Ectodermal cell (in vitro differentiated cells): ENCODE measurements at regions not wholly inside any gene's neighbourhood (a gene's known extent, or its start where the extent isn't known, plus 50 kb on each side); places are given as distances from the start of the nearest gene placed in this dataset.
A peak's percentile ranks its signal among the peaks of the same experiment; 100 is the strongest.
"Not testable (repeated sequence)": the region's sequence is repeated elsewhere in the genome, so short reads cannot be mapped to it uniquely, and the experiment has no call there.

ENCODE experiments used
- H3K27ac ChIP-seq: 2 replicates; pipeline ENCODE4 v1.7.0; 2013; ENCODE audit warnings: mild to moderate bottlenecking, low read depth, low read length; ENCODE audit not compliant: insufficient read depth, poor library complexity, severe bottlenecking
- H3K27me3 ChIP-seq: 2 replicates; pipeline ENCODE4 v1.7.0; 2013; ENCODE audit warnings: mild to moderate bottlenecking, low read length; ENCODE audit not compliant: insufficient read depth, control insufficient read depth, poor library complexity, severe bottlenecking
- H3K36me3 ChIP-seq: one replicate; pipeline ENCODE4 v1.7.0; 2013; ENCODE audit warnings: low read length; ENCODE audit not compliant: control insufficient read depth, insufficient read depth
- H3K4me1 ChIP-seq: one replicate; pipeline ENCODE4 v1.7.0; 2013; ENCODE audit warnings: low read length; ENCODE audit not compliant: control insufficient read depth, insufficient read depth
- H3K4me3 ChIP-seq: 2 replicates; pipeline ENCODE4 v1.7.0; 2013; ENCODE audit warnings: low read depth, low read length, control low read depth; ENCODE audit not compliant: insufficient read depth
- H3K9me3 ChIP-seq: 2 replicates; pipeline ENCODE4 v1.7.0; 2013; ENCODE audit warnings: mild to moderate bottlenecking, low read length, moderate library complexity; ENCODE audit not compliant: control insufficient read depth
- WGBS, 2 experiments: methylation state at CpG; one replicate each; pipeline ENCODE4 v1.1.7; 2013; ENCODE audit warnings: missing lambda C conversion rate in 2 of 2; 5-methylcytosine and 5-hydroxymethylcytosine counted together

DNA sequence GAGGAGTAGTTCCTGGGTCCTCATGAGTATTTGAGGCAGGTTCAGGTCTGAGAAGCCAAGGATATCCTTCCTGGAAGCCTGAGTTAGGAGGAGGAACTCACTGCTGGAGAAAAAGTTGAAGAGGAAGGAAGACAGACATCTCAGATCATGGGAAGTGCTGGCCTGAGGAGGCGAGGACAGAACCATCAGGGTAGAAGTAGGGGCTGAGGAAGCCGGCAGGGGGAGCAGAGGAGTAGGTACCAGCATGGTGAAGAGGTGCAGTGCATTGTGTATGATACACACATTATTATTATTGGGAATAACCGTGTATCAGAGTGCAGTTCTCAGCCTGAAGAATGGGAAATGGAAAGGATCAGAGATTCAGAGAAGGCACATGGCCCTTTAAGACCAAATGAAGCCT lies 103.2 kb upstream of the PRB2 start:
- H3K27me3 ChIP-seq, result peaks cover 44% of the 10 kb centered on the region
- not testable (repeated sequence) for H3K27ac ChIP-seq, H3K4me3 ChIP-seq, H3K4me1 ChIP-seq, H3K36me3 ChIP-seq, H3K9me3 ChIP-seq
- WGBS, 2 experiments, result 51 to 57% methylated on average over 3 of the region's 3 CpGs

DNA sequence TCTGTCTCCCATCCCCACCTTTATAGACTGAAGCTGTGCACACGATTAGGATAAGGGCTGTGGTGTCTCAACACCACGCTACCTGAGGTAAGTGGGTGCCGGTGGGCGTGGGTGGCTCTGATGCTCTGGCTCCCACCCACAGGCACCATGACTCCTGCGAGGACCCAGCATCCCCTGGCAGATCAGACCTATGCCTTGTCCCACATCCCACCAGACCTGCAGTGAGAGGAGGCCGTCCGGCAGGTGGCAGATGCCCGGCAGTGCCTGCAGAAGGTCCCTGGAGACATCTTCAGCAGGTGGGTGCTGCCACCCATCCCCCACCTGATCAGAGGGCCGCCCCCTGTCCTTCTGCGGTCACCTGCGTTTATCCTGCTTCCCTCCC lies 104.4 kb upstream of the PRB2 start:
- WGBS, 2 experiments, result 66 to 71% methylated on average over 11 of the region's 11 CpGs
- H3K4me3 ChIP-seq, result no peak overlapping the region
- no peaks in the 10 kb centered on the region for H3K36me3 ChIP-seq
- no peaks in the 10 kb centered on the region for H3K9me3 ChIP-seq
- no peak overlapping the region for H3K27ac ChIP-seq
- peaks cover 4% of the 10 kb centered on the region for H3K4me1 ChIP-seq
- peaks cover 44% of the 10 kb centered on the region for H3K27me3 ChIP-seq

DNA sequence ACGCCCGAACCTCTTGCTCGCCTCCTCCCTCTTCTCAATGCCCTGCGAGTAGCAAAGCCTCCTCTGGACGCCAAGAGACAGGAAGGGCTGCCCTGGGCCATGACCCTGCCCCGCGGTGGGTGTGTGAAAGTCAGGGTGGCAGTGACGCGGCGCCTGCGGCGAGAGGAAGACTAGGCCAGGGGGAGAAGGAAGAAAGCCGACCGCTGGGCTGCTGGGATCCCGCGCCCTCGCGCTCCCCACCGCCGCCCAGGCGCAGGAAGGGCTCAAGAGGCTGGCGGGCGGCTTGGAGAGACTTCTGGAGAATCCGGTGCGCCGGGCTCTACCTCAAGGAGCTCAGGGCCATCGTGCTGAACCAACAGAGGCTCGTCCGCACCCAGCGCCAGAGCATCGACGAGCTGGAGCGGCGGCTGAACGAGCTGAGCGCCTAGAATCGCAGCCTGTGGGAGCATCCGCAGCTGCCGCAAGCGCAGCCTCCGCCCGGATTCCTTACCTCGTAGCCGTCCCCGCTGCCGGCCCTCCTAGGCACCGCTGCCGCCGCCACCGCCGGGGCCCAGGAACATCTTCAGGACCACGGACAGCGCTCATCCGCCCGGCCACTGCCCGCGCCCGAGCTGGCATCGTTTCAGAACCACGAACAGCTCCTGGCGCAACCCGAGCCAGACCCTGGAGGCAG lies 105.0 kb upstream of the PRB2 start:
- H3K9me3 ChIP-seq, result no peaks in the 10 kb centered on the region
- peaks cover 44% of the 10 kb centered on the region for H3K27me3 ChIP-seq
- peak overlapping the region; percentile 23 for H3K4me3 ChIP-seq
- WGBS, 2 experiments, result 3 to 4% methylated on average over 62 of the region's 62 CpGs
- H3K36me3 ChIP-seq, result no peaks in the 10 kb centered on the region
- no peak overlapping the region for H3K27ac ChIP-seq
- H3K4me1 ChIP-seq, result peaks cover 4% of the 10 kb centered on the region

DNA sequence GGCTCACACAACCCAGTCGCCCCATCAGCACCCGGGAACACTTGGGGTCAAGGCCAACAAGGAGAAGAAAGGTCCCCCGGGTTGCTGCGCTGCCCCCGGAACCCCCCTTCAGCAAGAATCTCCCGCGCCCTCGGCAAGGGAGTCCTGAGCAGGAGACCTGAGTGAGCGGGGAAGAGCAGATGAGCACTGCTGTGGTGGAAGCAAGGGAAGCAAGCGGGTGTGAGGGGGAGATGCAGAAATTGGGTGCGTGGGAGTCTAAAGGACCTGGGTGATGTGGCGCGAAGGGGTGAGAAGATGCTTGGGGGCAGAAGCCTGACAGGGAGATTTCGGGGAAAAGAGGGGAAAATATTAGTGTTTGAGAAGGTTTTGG lies 105.5 kb upstream of the PRB2 start:
- Histone ChIP-seq H3K36me3 (no peaks in the 10 kb centered on the region), H3K27me3 (peaks cover 44% of the 10 kb centered on the region), H3K9me3 (no peaks in the 10 kb centered on the region), H3K4me1 (peaks cover 4% of the 10 kb centered on the region), H3K27ac (no peak overlapping the region), H3K4me3 (no peak overlapping the region)
- 18 to 22% methylated on average over 14 of the region's 14 CpGs for WGBS, 2 experiments

DNA sequence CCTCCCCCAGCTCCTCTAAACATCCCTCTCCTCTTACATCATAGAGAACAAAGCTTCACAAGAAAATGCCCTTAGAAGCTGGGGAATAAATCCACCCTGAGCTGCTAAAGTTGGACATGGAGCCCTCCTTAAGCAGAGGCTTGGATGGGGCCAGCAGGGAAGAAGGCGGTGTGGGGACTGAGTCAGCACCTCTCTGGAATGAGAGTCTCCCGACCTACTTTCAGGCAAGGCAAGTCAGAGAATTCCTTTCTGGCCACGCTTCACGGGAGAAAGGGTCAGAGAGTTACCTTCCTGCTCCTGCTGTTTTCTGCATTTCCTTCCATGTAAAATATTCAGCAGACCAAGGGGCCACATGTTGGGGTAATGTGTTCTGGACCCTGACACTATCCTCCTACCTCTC lies 113.3 kb upstream of the PRB2 start:
- no peaks in the 10 kb centered on the region for H3K9me3 ChIP-seq
- H3K36me3 ChIP-seq, result no peaks in the 10 kb centered on the region
- no peak overlapping the region for H3K27ac ChIP-seq
- no peaks in the 10 kb centered on the region for H3K27me3 ChIP-seq
- no peak overlapping the region for H3K4me3 ChIP-seq
- 56 to 62% methylated on average over 4 of the region's 4 CpGs for WGBS, 2 experiments
- H3K4me1 ChIP-seq, result no peaks in the 10 kb centered on the region

DNA sequence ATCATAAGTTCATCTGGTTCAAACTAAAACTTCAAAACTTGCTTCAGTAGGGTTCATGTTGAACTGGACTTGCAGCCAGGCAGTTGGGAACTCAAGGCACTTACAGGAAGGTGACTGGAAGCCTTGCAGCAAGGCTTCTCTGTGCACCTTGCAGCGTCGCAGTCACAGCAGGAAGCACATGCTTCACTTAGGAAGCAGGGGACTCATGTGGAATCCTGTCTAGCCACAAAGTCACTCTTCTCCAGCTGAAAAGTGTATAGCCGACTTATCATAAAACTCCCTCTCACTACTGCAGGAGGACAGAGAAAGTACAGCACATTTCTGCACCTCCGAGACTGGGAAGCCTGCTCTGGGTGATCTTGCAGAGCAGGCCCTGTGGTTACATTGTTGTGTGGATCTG lies 114.0 kb upstream of the PRB2 start:
- Histone ChIP-seq H3K4me1 (no peaks in the 10 kb centered on the region), H3K36me3 (no peaks in the 10 kb centered on the region), H3K9me3 (no peaks in the 10 kb centered on the region), H3K4me3 (no peak overlapping the region), H3K27ac (no peak overlapping the region), H3K27me3 (no peaks in the 10 kb centered on the region)
- WGBS, 2 experiments, result 76% methylated on average over 4 of the region's 4 CpGs

DNA sequence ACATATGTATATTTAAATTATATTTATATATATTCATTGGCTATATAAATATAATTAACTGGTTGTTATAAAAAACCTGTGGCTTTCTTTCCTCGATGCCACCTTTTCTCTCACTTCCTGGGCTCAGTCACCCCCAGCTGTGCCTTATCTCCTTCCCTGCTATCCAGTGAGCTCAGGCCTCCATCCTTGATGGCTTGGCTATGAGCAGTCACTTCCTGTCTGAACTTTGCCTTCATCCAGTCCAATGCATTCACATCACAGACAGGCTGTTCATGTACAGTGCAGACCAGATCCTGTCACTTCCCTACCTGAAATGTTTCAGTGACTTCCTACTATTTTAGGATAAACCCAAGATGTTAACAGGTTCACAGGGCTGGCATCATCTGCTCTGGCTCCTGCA lies 115.3 kb upstream of the PRB2 start:
- no peak overlapping the region for H3K27ac ChIP-seq
- no peak overlapping the region for H3K4me3 ChIP-seq
- H3K4me1 ChIP-seq, result no peaks in the 10 kb centered on the region
- H3K27me3 ChIP-seq, result no peaks in the 10 kb centered on the region
- WGBS, 2 experiments, result 83 to 92% methylated on average over 1 of the region's 1 CpG
- no peaks in the 10 kb centered on the region for H3K36me3 ChIP-seq
- H3K9me3 ChIP-seq, result no peaks in the 10 kb centered on the region

DNA sequence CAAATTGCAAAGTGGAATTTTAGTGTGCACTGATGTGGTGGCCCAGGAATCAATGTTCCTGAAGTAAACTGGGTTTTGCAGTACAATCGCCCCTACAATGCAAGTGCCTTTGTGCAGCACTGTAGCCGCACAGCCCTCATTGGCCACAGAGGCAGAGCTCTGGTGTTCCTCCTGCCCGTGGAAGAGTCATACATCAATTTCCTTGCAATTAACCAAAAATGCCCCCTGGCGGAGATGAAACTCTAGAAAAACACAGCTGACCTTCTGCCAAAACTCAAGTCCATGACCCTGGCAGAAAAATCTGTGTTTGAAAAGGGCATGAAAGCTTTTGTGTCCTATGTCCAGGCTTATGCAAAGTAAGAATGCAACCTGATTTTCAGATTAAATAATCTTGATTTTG lies 117.9 kb upstream of the PRB2 start:
- Histone ChIP-seq H3K4me1 (no peaks in the 10 kb centered on the region), H3K27ac (no peak overlapping the region), H3K4me3 (no peak overlapping the region), H3K27me3 (no peaks in the 10 kb centered on the region), H3K9me3 (no peaks in the 10 kb centered on the region), H3K36me3 (no peaks in the 10 kb centered on the region)
- WGBS, 2 experiments, result 74 to 81% methylated on average over 4 of the region's 4 CpGs

DNA sequence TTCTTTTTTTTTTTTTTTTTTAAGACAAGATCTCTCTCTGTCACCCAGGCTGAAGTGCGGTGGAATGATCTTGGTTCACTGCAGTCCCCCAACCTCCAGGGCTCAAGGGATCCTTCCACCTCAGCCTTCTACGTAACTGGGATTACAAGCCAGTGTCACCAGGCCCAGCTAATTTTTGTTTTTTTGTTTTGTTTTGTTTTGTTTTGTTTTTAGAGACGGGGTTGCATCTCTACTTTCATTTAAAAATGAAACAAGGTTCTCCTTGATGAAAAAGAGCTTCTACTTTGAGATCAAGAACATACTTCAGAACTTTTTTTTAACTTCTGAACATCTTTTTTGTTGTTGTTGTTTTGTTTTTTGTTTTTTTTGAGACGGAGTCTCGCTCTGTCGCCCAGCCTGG lies 121.7 kb upstream of the PRB2 start:
- Histone ChIP-seq H3K27ac (no peak overlapping the region), H3K9me3 (no peaks in the 10 kb centered on the region), H3K36me3 (no peaks in the 10 kb centered on the region), H3K4me3 (no peak overlapping the region), H3K4me1 (no peaks in the 10 kb centered on the region), H3K27me3 (no peaks in the 10 kb centered on the region)
- 95 to 96% methylated on average over 5 to 6 of the region's 6 CpGs for WGBS, 2 experiments

DNA sequence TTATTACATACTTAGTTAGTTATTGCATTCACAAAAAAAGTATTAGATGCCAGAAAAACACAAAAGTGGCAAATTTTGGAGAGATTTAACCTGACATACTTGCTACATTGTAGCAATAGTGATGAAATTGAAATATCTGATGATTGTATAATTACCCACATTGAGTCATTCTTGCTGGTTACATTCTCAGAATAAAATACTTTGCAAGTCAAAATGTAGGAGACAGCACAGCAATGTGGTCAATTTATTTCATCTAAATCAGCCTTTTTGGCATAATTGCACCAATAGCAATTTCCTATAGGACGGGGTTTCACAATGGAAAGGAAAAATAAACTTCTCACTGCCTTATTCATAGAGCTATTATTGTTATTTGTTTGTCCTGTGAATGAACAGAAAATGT lies 125.0 kb upstream of the ETV6 start:
- no peaks in the 10 kb centered on the region for H3K9me3 ChIP-seq
- H3K36me3 ChIP-seq, result no peaks in the 10 kb centered on the region
- H3K27me3 ChIP-seq, result no peaks in the 10 kb centered on the region
- no peak overlapping the region for H3K4me3 ChIP-seq
- no peak overlapping the region for H3K27ac ChIP-seq
- 71% methylated on average over 1 of the region's 1 CpG; no CpG with 5 or more reads in 1 of the 2 experiments for WGBS, 2 experiments
- no peaks in the 10 kb centered on the region for H3K4me1 ChIP-seq

DNA sequence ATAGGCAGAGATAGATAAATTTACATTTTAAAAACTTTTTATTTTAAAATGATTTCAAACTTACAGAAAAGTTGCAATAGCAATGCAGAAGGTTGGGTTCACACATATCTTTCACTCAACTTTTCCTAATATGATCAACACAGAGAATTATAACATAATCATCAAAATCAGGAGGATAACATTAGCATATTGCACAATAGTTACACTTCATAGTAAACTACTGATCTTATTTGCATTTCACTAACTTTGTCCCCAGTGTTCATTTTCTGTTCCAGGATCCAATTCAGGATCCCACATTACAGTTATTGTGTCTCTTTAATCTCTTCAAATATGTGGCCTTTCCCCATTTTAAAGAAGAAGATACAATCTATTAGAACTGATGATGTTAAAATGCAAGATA lies 115.4 kb upstream of the ETV6 start:
- Histone ChIP-seq H3K4me1 (no peaks in the 10 kb centered on the region), H3K36me3 (no peaks in the 10 kb centered on the region), H3K27me3 (no peaks in the 10 kb centered on the region), H3K9me3 (no peaks in the 10 kb centered on the region), H3K27ac (no peak overlapping the region), H3K4me3 (no peak overlapping the region)
